Renal cortex interstitium (tissue), 11 donors: ENCODE measurements at regions not wholly inside any gene's neighbourhood (a gene's known extent, or its start where the extent isn't known, plus 50 kb on each side); places are given as distances from the start of the nearest gene placed in this dataset.
"Not testable (repeated sequence)": the region's sequence is repeated elsewhere in the genome, so short reads cannot be mapped to it uniquely, and the experiment has no call there.

Experiments
- DNase-seq, 11 donors: peaks; one replicate each; pipeline ENCODE4 v3.0.0-alpha.2; 2013; ENCODE audit warnings: low read depth in 9 of 11, low spot score in 4 of 11; ENCODE audit errors: extremely low read depth in 1 of 11

DNA sequence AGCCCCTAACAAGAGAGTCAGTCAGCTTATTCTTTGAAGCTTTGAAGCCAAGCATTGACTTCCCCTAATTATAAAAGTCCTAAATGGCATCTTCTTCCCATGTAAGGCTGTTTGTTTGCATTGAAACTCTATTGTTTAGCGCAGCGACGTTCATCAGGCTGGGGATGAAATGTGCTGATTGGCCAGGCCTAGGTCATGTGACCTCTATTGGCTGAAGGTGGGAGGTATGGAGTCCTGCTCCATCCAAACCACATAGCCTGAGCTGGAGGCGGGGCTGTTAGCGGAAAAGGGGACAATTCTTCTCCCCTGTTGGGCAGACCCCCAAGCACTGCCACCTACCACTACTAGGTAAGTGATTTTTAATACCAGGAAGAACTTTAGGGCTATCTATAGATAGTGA, 145.3 kb upstream of the PRR23C start:
- no peak for DNase-seq

DNA sequence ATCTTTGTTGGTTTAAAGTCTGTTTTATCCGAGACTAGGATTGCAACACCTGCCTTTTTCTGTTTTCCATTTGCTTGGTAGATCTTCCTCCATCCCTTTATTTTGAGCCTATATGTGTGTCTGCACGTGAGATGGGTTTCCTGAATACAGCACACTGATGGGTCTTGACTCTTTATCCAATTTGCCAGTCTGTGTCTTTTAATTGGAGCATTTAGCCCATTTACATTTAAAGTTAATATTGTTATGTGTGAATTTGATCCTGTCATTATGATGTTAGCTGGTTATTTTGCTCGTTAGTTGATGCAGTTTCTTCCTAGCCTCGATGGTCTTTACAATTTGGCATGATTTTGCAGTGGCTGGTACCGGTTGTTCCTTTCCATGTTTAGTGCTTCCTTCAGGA, 149.4 kb upstream of the MRPS22 start:
- DNase-seq = not testable (repeated sequence)

DNA sequence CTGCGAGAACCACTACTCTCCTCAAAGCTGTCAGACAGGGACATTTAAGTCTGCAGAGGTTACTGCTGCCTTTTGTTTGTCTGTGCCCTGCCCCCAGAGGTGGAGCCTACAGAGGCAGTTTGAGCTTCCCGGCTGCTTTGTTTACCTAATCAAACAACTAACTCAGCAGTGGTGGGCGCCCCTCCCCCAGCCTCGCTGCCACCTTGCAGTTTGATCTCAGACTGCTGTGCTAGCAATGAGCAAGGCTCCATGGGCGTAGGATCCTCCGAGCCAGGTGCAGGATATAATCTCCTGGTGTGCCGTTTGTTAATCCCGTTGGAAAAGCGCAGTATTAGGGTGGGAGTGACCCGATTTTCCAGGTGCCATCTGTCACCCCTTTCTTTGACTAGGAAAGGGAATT, 147.7 kb upstream of the MRPS22 start:
- not testable (repeated sequence) for DNase-seq

DNA sequence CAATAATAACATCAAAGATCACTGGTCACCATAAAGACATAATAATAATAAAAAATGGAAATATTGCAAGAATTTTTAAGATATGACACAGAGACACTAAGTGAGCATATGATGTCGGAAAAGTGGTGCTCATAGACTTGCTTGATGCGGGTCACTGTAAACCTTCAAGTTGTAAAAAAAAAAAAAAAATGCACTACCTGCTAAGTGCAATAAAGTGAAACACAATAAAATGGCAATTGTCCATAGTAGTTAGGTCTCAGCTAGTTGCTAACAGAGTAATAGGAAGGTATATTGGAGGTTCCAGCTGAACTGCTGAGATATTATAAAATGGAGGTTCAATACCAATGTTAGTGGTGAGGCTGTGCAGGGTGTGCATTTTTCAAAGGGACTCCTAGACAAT, 146.6 kb upstream of the MRPS22 start:
- DNase-seq = no peak

DNA sequence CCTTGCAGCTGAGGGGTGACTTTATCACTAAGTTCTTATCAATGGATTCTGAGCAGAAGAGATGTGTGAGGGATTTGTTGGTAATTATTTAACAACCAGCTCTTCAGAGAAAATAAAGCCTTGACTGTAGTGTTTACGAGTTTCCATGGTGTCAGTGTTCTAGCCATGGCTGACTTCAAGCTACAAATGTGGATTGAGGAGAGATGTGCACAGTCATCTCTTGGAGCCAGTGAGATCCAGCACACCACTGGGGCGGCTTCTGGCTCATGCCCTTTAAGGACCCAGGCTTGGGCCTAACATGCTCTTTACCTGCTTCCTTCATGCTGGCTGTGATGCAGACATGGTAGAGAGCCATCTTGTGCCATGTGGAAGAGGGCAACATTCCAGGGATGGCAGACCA, 145.6 kb upstream of the MRPS22 start:
- DNase-seq = no peak

DNA sequence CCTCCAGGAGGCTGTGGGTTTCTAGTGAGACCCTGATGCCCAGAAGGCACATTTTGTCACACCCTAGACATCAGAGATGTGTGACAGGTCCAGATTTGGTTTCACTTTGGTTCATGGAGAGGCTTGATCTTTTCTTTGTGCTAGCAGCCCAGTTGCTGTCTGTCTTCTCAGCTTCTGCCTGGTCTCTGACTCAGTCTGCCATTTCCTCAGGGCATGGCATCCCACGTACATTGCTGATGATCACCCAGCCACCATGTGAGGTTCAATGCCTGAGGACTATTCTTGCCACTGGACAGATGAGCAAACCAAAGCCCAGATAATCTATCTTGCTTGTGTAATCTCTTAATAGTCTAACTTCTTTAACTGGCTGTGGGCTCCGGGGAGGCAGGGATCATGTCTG, 144.9 kb upstream of the MRPS22 start:
- DNase-seq = no peak

DNA sequence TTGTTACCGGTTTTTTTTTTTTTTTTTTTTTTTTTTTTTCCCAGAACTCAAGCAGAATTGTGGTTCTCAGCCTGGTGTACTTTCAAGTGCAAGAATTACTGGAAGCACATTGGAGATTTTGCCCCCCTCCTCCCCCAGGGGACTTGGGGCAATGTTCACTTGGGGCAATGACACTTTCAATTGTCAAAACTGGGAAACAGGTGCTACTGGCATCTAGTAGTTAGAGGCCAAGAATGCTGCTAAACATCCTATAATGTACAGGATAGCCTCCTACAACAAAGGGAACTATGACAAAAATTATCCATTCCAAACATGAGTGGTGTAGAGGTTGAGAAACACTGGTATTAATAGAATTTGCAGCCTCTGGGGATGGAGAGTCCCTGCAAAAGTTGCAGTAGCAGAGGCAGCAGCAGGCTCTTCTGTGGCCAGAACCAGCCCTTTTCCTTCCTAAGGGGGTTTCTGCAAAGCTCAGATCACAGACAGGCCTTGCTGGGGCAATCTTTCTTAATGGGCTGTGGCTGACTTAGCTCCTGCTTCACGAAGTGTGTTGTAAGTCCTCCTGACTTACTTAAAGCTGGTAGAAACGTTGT, 144.3 kb upstream of the MRPS22 start:
- DNase-seq = no peak

DNA sequence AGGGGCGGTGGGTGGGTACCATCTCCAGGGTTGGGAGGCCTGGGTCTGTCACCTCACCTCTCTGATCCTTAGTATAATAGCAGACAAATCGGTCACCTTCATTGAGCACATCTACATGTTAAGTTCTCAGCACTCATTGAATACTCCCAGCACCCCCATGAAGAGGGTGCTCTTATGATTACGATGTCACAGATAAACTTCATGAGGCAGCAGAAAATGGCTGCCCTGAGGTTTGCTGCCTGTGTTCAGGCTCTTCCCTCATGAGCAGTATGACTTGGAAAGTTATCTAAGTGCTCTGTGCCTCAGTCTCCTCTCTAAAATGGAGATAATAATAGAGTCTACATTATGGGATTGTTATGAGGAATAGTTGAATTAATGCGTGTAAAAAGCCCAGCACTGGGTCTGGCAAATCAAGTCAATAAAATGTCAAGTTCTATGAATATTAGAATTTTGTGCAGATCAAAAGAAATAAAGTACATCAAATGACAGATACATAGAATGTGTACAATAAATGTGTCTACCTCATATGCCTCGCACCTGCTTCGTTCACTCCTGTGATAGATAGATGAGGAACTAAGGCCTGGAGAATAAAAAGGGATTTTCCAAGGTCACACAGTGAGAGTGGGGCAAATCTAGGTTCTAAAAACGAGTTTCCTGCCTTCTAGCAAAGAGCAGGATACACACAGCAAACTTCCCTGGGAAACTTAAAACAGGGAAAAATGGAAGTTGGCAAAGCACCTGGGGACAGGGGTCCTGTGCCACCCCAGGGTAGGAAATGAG, 142.2 kb upstream of the MRPS22 start:
- no peak for DNase-seq

DNA sequence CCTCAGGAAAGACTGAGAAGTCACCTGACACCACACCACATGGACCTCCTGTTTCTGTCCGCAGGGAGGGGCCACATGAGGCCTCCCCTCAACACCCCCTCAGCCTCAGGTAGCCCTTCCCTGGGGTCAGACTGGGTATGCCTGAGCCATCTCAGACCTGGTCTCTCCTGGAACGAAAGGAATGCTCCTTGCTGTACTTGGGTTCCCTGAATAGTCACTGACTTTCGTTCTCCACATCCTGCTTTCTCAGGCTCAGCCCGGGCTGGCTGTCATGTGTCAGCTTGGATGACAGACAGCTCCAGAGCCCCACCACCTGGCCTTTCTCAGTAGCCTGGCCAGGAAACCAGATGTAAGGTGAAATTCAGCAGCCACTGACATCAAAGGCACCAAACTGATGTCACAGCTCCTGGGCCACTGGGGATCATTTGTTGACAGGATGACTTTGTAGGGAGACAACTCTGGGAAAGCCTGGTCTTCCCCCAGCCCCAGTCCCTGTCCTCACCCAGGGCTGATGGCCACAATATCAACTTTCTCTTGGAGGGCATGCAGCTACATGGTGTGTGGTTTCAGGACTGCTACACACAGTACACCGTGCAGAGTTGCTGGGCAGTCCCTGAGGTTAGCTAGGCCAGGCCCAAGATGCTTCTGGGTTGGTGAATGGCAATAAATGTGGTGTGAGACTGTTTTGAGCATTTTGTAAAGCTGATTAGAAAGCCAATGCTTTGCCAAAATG, 141.4 kb upstream of the MRPS22 start:
- DNase-seq = peak in 9 of 11 donors; percentile 9 to 43 (median 27)

DNA sequence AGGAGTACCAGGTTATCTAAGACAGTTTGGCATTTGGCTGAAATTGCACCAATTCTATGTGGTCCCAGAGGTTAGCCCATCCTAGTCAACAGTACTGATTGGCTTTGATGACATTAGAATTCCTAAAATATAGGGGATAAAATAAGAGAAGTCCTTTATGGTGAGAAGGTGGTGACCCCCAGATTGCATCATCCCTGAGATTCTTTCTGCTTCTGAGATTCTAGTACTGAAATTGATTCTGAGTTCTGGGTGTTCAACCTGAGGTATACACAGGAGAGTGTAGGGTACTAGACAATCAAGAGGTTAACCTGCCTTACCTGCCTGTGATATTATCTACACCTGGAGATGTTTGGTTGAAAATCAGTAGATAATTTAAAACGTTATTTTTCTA, 140.9 kb upstream of the MRPS22 start:
- DNase-seq = no peak

DNA sequence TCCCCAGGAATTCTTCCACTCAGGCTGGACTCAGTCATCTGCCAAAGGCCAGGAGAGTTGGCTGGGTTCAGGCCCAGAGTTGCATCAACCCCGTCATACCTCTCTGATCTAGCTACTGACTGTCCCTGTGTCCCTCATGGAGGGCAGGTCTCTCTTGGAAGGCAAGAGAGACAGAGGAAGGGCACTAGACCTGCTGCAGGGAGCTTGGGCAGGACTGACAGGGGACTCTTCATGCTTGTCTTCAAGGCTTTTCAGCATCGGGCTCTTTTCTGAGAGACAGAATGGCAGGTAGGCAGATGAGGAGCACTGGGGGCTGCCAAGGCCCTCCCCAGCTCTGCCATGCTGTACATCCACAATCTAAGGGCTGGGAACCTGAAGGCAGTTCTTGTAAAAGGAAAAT, 140.1 kb upstream of the MRPS22 start:
- no peak for DNase-seq

DNA sequence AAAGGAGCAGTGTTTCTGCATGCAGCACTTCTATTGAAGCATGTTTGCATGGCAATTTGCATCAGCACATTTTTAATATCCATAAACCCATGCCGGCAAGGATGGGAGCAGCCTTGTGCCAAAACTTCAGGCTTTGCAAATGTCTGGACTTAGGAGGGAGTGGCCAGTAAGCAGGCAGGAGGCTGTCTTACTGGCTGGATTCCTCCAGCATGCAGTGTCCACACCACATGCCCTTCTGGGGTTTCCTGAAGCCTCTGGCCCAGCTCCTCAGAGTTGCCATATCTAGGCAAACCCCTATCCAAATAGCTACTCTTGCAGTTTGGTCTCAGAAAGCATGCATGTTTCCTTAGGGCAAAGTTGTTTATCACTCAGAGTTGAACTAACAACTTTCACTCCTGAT, 139.1 kb upstream of the MRPS22 start:
- DNase-seq = no peak

DNA sequence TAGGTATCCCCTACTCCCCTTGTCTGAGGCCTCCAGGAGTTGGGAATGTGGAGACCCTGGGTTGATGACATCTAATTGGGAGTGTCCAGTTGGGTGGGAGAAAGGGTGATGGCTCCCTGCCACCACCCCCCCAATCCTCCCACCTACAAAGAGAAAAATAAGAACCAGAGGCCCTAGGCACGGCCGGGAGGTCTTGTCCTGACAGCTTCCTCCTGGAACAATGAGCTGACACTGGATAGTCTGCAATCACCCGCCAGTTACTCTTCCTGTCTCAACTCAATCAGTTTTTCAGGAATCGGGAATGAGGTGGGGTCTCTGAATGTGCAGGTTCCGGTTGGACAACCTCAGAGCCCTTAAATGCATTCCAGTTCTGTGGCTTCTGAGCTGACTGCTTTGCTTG, 129.9 kb upstream of the MRPS22 start:
- DNase-seq = no peak

DNA sequence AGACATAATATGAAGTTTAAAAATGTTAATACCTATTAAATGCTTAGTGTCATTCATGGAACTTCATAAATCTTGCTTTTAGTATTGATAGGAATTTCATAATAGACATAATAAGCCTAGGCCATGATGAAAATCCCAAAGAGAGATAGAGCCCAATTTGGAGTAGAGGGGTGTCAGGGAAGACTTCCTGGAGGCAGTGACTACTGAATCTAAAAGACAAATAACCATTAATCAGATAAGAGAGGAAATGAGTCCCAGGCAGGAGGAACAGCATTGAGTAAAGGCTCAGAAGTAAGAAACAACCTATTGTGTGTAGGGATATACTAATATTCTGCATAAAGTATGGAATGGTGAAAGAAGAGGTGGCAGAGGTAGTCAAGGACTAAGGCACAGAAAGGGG, 126.9 kb upstream of the MRPS22 start:
- DNase-seq = no peak

DNA sequence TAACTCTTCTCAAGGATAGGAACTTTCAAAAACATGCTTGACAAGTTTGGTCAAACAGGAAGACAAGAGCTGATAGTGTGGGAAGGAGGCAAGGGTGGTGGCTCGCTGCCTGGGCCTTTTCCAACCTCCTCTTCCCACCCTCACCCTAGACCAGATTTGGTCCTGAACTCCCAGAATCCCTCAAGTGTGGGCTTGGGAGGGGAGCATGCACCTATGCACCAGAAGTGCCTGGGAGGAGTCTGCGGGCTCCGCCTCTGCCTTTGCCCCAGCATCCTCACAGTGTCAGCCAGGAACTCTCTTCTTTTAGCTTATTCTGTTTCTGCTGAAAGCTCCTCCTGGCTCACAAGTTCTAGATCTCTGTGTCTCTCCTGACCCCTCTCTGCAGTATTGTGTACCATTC, 126.2 kb upstream of the MRPS22 start:
- DNase-seq = no peak

DNA sequence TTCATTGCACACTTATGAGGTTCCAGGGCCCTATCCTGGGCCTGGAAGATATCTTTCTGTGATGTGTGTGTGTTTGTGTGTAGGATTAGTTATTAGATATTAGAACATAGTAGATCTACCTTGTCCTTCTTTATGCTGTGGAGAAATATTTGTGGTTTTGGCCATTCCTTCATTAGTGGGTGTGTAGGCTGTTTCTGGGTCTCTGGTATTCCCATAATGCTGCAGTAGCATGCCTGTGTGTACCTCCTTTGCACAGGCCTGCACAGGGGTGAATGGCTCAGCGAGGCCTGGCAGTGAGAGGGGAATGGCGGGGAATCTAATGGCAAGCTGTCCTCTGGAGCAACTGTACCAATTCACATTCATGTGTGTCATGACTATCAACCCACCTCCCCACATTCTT, 125.8 kb upstream of the MRPS22 start:
- no peak for DNase-seq

DNA sequence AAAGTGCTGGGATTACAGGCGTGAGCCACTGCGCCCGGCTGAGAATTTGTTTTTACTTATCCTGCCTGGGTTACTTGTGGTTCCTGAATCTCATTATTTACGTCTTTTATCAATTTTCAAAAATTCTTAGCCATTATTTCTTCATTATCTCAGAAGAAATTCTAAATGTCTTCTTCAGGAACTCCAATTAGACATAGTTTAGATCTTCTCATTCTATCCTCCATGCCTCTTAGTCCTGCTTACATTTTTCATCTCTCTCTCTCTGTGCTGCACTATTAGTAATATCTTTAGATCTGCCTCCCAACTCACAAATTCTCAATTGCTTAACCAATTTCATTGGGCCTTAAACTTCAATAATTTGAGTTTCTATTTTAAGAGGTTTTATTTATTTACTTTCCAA, 124.4 kb upstream of the MRPS22 start:
- no peak for DNase-seq

DNA sequence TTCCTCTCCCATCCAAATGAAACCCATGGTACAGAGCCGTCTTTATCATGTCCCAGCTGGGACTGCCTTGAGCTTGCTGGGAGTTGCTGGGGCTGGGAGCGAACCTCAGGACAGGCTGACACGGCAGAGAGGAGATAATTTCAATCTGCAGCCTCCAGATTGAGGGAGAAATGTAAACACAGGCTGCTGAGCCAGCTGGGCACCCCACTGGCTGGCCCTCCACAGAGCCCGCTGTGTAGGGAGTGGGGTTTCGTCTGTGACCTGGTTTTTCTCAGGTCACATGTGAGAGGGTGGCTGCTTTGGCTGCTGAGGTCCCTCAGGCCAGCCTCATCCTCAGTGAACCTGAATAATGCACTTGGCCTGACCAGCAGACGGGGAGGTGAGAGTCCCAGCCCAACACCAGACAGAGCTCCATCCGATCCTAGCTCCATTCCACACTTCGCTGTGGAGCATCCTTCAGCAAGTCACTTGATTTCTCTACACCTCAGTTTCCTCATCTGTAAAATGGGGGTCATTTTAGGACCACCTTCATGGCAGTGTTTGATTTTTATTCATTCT, 121.6 kb upstream of the MRPS22 start:
- DNase-seq = no peak

DNA sequence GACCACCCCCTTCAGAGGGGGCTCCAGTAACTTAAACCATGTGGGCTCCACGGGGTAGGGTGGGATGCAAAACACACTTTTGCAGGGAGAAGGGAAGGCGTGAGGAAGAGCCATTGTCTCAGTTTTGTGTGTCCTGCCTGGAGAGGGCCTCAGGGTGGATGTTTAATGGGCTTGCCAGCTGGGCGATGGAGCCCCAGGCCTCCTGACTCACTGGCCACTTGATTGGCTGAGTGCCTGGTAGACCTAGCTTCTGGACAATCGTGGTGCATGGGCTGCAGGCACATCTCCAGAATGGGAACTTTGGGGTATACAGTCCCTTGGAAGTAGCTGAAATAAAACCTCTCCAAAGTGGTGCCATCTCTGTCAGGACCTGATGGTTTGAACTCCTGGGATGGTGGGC, 118.3 kb upstream of the MRPS22 start:
- DNase-seq = no peak

DNA sequence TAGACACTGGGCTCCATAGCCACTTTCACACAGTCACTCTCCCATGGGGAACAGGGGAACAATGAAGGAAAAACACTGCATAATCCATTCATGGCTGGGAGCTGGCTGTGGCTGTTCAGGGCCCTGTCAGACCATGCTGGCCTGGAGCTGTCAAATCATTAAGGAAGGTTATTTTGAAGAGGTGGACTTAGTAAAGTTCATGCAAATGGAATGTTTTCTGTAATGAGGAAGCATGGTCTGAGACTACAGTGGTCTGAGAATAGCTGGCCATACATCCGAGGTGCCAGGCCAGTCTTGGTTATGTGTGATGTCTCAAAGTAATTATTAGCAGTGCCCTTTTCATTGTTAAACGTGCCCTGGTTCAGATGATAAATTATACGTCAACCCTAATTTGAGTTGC, 117.1 kb upstream of the MRPS22 start:
- DNase-seq = no peak
